Endothelial cell of umbilical vein (primary cell): ENCODE measurements at regions not wholly inside any gene's neighbourhood (a gene's known extent, or its start where the extent isn't known, plus 50 kb on each side); places are given as distances from the start of the nearest gene placed in this dataset.
"Not testable (repeated sequence)": the region's sequence is repeated elsewhere in the genome, so short reads cannot be mapped to it uniquely, and the experiment has no call there.

ENCODE experiments used
- BruUV-seq: library from RNA; stranded (reverse); fragments of 400-500 nt; replicated peaks from 2 replicates; lab custom pipeline; 2021; lab: Mats Ljungman, UMichigan
- CTCF ChIA-PET: fragments of 300-600, 350-600 bp; sonication (Branson Sonifier 250); formaldehyde crosslinking; loops from one replicate; lab custom pipeline; 2021; ENCODE audit warnings: antibody characterized with exemption, inconsistent platforms; lab: Charles Lee
- POLR2A ChIA-PET: fragments of 300-600, 350-600 bp; sonication (Branson Sonifier 250); formaldehyde crosslinking; loops from one replicate; lab custom pipeline; 2021; ENCODE audit warnings: antibody characterized with exemption, inconsistent platforms; lab: Charles Lee
- DNase-seq: peaks from one replicate; pipeline ENCODE4 v3.0.0-alpha.2; 2011; ENCODE audit warnings: low read depth, low spot score
- FAIRE-seq: peaks from 2 replicates; lab custom pipeline; 2011; peaks lifted over from hg19 to GRCh38; lab: Jason Lieb, UNC
- H2AFZ ChIP-seq: 2 replicates; pipeline ENCODE4 v1.6.0; 2012; ENCODE audit warnings: low read depth, low read length, control low read depth, inconsistent platforms
- H3K27ac ChIP-seq: 2 replicates; pipeline ENCODE4 v1.5.1; 2011; ENCODE audit warnings: low read depth, mild to moderate bottlenecking, control low read depth, low read length, moderate library complexity; ENCODE audit not compliant: insufficient read depth
- H3K27me3 ChIP-seq, 2 experiments: 2 replicates each; pipeline versions ENCODE4 v1.6.0 to v1.6.1; 2011; ENCODE audit warnings: low read length in 2 of 2, mixed read lengths in 1 of 2; ENCODE audit not compliant: control insufficient read depth in 2 of 2, insufficient read depth in 2 of 2
- H3K36me3 ChIP-seq, 2 experiments: 2 replicates in 1 of 2; 3 replicates in 1 of 2; pipeline ENCODE4 v1.5.1; 2011; ENCODE audit warnings: low read length in 2 of 2, mild to moderate bottlenecking in 1 of 2, moderate library complexity in 1 of 2; ENCODE audit not compliant: control insufficient read depth in 2 of 2, insufficient read depth in 2 of 2; ENCODE audit errors: extremely low read depth in 1 of 2
- H3K4me1 ChIP-seq: 3 replicates; pipeline ENCODE4 v1.5.1; 2011; ENCODE audit warnings: mild to moderate bottlenecking, low read length; ENCODE audit not compliant: control insufficient read depth, insufficient read depth; ENCODE audit errors: extremely low read depth
- H3K4me2 ChIP-seq: 2 replicates; pipeline ENCODE4 v1.6.1; 2011; ENCODE audit warnings: low read length, control low read depth, mixed read lengths; ENCODE audit not compliant: insufficient read depth
- H3K4me3 ChIP-seq, 3 experiments: fragments of 200-600 bp in 1 of 3; sonication (generic), shearing (Covaris generic) in 1 of 3; replicated peaks in 1 of 3; 2 replicates each; pipeline ENCODE4 v1.5.1; 2011 to 2016; ENCODE audit warnings: control low read depth in 3 of 3, low read length in 3 of 3, mild to moderate bottlenecking in 2 of 3, inconsistent platforms in 1 of 3, low read depth in 1 of 3, moderate library complexity in 1 of 3; ENCODE audit not compliant: insufficient read depth in 1 of 3
- H3K79me2 ChIP-seq: 2 replicates; pipeline ENCODE4 v1.6.0; 2012; ENCODE audit warnings: low read length, inconsistent platforms; ENCODE audit not compliant: control insufficient read depth, insufficient read depth
- H3K9ac ChIP-seq: replicated peaks from 2 replicates; pipeline ENCODE3; 2011; ENCODE audit warnings: low read length, control low read depth; ENCODE audit not compliant: insufficient read depth; ENCODE audit errors: extremely low read depth
- H3K9me1 ChIP-seq: replicated peaks from 3 replicates; pipeline ENCODE4 v1.6.0; 2011; ENCODE audit warnings: mild to moderate bottlenecking, low read length; ENCODE audit not compliant: control insufficient read depth, insufficient read depth; ENCODE audit errors: extremely low read depth
- H3K9me3 ChIP-seq: replicated peaks from 2 replicates; pipeline ENCODE4 v1.5.1; 2012; ENCODE audit warnings: low read length, inconsistent platforms; ENCODE audit not compliant: control insufficient read depth, insufficient read depth
- H4K20me1 ChIP-seq: replicated peaks from 2 replicates; pipeline ENCODE3; 2011; ENCODE audit warnings: mild to moderate bottlenecking, low read length; ENCODE audit not compliant: control insufficient read depth, insufficient read depth; ENCODE audit errors: extremely low read depth
- CTCF ChIP-seq, 2 donors: IDR thresholded peaks; 1 replicate in 1 of 2; 2 replicates in 1 of 2; pipeline ENCODE4 v1.5.1; 2011; ENCODE audit warnings: low read length in 2 of 2, mild to moderate bottlenecking in 2 of 2, moderate library complexity in 2 of 2, control low read depth in 1 of 2, inconsistent platforms in 1 of 2, low read depth in 1 of 2; ENCODE audit not compliant: insufficient read depth in 1 of 2; ENCODE audit errors: extremely low read depth in 1 of 2
- EZH2 ChIP-seq: IDR thresholded peaks from 2 replicates; pipeline ENCODE4 v1.6.1; 2012; ENCODE audit warnings: borderline replicate concordance, low read depth, mild to moderate bottlenecking, moderate library complexity, low read length, inconsistent platforms; ENCODE audit not compliant: severe bottlenecking
- FOS ChIP-seq: IDR thresholded peaks from 2 replicates; pipeline ENCODE4 v1.6.1; 2011; ENCODE audit warnings: mild to moderate bottlenecking, low read length, moderate library complexity, borderline replicate concordance; ENCODE audit not compliant: insufficient read depth
- GATA2 ChIP-seq: IDR thresholded peaks from 2 replicates; pipeline ENCODE4 v1.7.0; 2011; ENCODE audit warnings: low read depth, mild to moderate bottlenecking, moderate library complexity, mixed read lengths, low read length; ENCODE audit not compliant: insufficient read length, insufficient read depth
- JUN ChIP-seq: IDR thresholded peaks from 2 replicates; pipeline ENCODE4 v1.6.1; 2011; ENCODE audit warnings: borderline replicate concordance, low read depth; ENCODE audit not compliant: insufficient read length, insufficient read depth
- MAX ChIP-seq: IDR thresholded peaks from 2 replicates; pipeline ENCODE4 v1.6.1; 2011; ENCODE audit not compliant: insufficient read depth, insufficient read length
- MYC ChIP-seq: IDR thresholded peaks from one replicate; pipeline ENCODE4 v1.6.1; 2011; ENCODE audit warnings: mild to moderate bottlenecking, low read depth, low read length
- POLR2A ChIP-seq: IDR thresholded peaks from 2 replicates; pipeline ENCODE4 v1.6.1; 2012; ENCODE audit warnings: low read depth, mild to moderate bottlenecking, control low read depth, low read length
- POLR2AphosphoS5 ChIP-seq: IDR thresholded peaks from 2 replicates; pipeline ENCODE4 v1.6.1; 2012; ENCODE audit warnings: low read depth, mild to moderate bottlenecking, control low read depth, low read length, moderate library complexity; ENCODE audit not compliant: insufficient read depth
- dilution Hi-C: fragments of 300-500 bp; cut with MboI; formaldehyde crosslinking; loops from one replicate; pipeline ENCODE4 v1.15.0; 2019; ENCODE audit warnings: low sequenced_read_pairs; ENCODE audit not compliant: extremely low pct_ligation_motif_present
- intact Hi-C: fragments of 100-400 bp; cut with micrococcal nuclease; formaldehyde crosslinking; loops from one replicate; pipeline ENCODE4 v1.10.0; 2022

- no TSS peak for BruUV-seq
Observed at GRCh38 chr13:84086847-84087162, 204.5 kb upstream of the SLITRK1 start.

DNA sequence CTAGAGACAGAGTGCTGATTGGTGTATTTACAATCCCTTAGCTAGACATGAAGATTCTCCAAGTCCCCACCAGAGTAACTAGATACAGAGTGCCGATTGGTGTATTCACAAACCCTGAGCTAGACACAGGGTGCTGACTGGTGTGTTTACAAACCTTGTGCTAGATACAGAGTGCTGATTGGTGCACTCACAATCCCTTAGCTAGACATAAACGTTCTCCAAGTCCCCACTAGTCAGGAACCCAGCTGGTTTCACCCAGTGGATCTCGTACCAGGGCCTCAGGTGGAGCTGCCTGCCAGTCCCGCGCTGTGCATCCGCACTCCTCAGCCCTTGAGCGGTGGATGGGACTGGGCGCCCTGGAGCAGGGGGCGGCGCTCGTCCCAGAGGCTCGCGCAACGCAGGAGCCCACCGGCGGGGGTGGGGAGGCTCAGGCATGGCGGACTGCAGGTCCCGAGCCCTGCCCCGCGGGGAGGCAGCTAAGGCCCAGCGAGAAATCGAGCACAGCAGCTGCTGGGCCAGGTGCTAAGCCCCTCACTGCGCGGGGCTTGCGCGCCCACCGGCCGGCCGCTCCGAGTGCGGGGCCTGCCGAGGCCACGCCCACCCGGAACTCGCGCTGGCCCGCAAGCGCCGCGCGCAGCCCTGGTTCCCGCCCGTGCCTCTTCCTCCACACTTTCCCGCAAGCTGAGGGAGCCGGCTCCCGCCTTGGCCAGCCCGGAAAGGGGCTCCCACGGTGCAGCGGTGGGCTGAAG lies 204.0 kb upstream of the SLITRK1 start:
- BruUV-seq, DNase-seq, dilution Hi-C loops, H3K4me2 ChIP-seq, H3K9me3 ChIP-seq, H3K9me1 ChIP-seq, H3K27ac ChIP-seq, H3K4me1 ChIP-seq, CTCF ChIA-PET, H3K27me3 ChIP-seq, H3K4me3 ChIP-seq, H3K9ac ChIP-seq, H2AFZ ChIP-seq, H4K20me1 ChIP-seq, H3K79me2 ChIP-seq, FAIRE-seq, intact Hi-C loops, POLR2A ChIA-PET, H3K36me3 ChIP-seq: not testable (repeated sequence)

More at GRCh38 chr13:84086847-84087162, 204.5 kb upstream of the SLITRK1 start:
- Histone ChIP-seq H4K20me1 (no peaks in the 10 kb centered on the region), H3K9me1 (no peaks in the 10 kb centered on the region), H3K9ac (no peak overlapping the region), H3K36me3 (no peaks in the 10 kb centered on the region), H3K27ac (no peak overlapping the region), H3K27me3 (no peaks in the 10 kb centered on the region), H3K4me3 (no peak overlapping the region), H3K79me2 (no peaks in the 10 kb centered on the region), H3K4me2 (no peak overlapping the region), H3K9me3 (peaks cover 2% of the 10 kb centered on the region), H2AFZ (no peak overlapping the region), H3K4me1 (no peaks in the 10 kb centered on the region)
- TF ChIP-seq FOS, result no peak
- no peak for TF ChIP-seq JUN
- no peak for TF ChIP-seq MYC
- TF ChIP-seq POLR2AphosphoS5, result no peak
- no peak for TF ChIP-seq CTCF (IDR thresholded peaks at IDR 0.05; ENCODE audit: extremely low read depth in 1 of 2, insufficient read depth in 1 of 2, low read depth in 1 of 2, low read length in 2 of 2)
- TF ChIP-seq MAX, result no peak
- TF ChIP-seq POLR2A, result no peak
- TF ChIP-seq GATA2, result no peak
- no peak for TF ChIP-seq EZH2
- no peak for DNase-seq
- CTCF ChIA-PET, result no interaction called here
- FAIRE-seq, result no peak
- POLR2A ChIA-PET, result no interaction called here
- intact Hi-C loops, result no loop called here
- dilution Hi-C loops, result no loop called here
